ENCODE measurements at regions not wholly inside any gene's neighbourhood (a gene's known extent, or its start where the extent isn't known, plus 50 kb on each side); places are given as distances from the start of the nearest gene placed in this dataset.

GRCh38 chr12:127663716-127664115, 603.3 kb upstream of the TMEM132C start:
- no peak overlapping the region for H3K4me3 ChIP-seq (ENCODE audit: control extremely low read depth in 1 of 5, extremely low read depth in 1 of 5, insufficient read depth in 1 of 5, low read depth in 2 of 5, low read length in 4 of 5)
- no peak overlapping the region for H3K27ac ChIP-seq (ENCODE audit: low read length in 2 of 2)
- intact Hi-C loops (cut with micrococcal nuclease): no loop called here
- no peaks in the 10 kb centered on the region for H4K20me1 ChIP-seq (ENCODE audit: control insufficient read depth, insufficient read depth, low read length, poor library complexity, severe bottlenecking)
- TF ChIP-seq CTCF (IDR thresholded peaks at IDR 0.05) (no peak), EZH2 (IDR thresholded peaks at IDR 0.05; ENCODE audit: borderline replicate concordance, insufficient read depth, low read depth, low read length, poor library complexity, severe bottlenecking) (no peak)
- Mint-ChIP-seq H3K27ac (no peak overlapping the region), H3K4me3 (no peak overlapping the region), H3K4me1 (no peaks in the 10 kb centered on the region), H3K27me3 (no peaks in the 10 kb centered on the region), H3K9me3 (ENCODE audit: insufficient read depth) (no peaks in the 10 kb centered on the region)
- H3K9ac ChIP-seq (ENCODE audit: low read length): no peak overlapping the region
- H3K27me3 ChIP-seq (replicated peaks in 1 of 4; ENCODE audit: control extremely low read depth in 1 of 4, control insufficient read depth in 3 of 4, insufficient read depth in 4 of 4, low read length in 3 of 4): no peaks in the 10 kb centered on the region
- H3K4me1 ChIP-seq (ENCODE audit: control insufficient read depth in 2 of 2, insufficient read depth in 2 of 2, low read length in 2 of 2): no peaks in the 10 kb centered on the region
- H3K79me2 ChIP-seq (ENCODE audit: control insufficient read depth, insufficient read depth, low read length): no peaks in the 10 kb centered on the region
- H3K9me3 ChIP-seq (ENCODE audit: control extremely low read depth in 1 of 3, control insufficient read depth in 2 of 3, insufficient read depth in 1 of 3, low read length in 2 of 3): no peaks in the 10 kb centered on the region
- ChIA-PET CTCF (interaction anchor here (1.3 kb wide), 1 partner anchor 13 kb away, joined by 3 read pairs; no protein-coding TSS in a partner anchor), POLR2A (no interaction called here)
- H3K4me2 ChIP-seq (replicated peaks; ENCODE audit: low read depth, low read length, poor library complexity, severe bottlenecking): no peak overlapping the region
- WGBS (ENCODE audit: insufficient coverage): 88% methylated on average over 1 of the region's 3 CpGs
- H2AFZ ChIP-seq (ENCODE audit: insufficient read depth, low read depth, low read length, poor library complexity, severe bottlenecking): no peak overlapping the region
- no peaks in the 10 kb centered on the region for H3K36me3 ChIP-seq (replicated peaks in 1 of 2; ENCODE audit: control extremely low read depth in 1 of 2, control insufficient read depth in 1 of 2, extremely low read depth in 1 of 2, insufficient read depth in 2 of 2, low read length in 1 of 2)
- ATAC-seq (ENCODE audit: low read depth) (no peak), DNase-seq (no peak)

- WGBS (ENCODE audit: insufficient coverage): 83% methylated on average over 2 of the region's 4 CpGs
- intact Hi-C loops (cut with micrococcal nuclease): no loop called here
- ATAC-seq (ENCODE audit: low read depth) (no peak), DNase-seq (no peak)
- no peak overlapping the region for H3K4me3 Mint-ChIP-seq
- ChIA-PET POLR2A (no interaction called here), CTCF (no interaction called here)
- no peak overlapping the region for H3K27ac Mint-ChIP-seq
- no peaks in the 10 kb centered on the region for H3K27me3 Mint-ChIP-seq
- H3K4me1 Mint-ChIP-seq: no peaks in the 10 kb centered on the region
- no peaks in the 10 kb centered on the region for H3K27me3 ChIP-seq (replicated peaks in 1 of 4; ENCODE audit: control extremely low read depth in 1 of 4, control insufficient read depth in 3 of 4, insufficient read depth in 4 of 4, low read length in 3 of 4)
- no peaks in the 10 kb centered on the region for H4K20me1 ChIP-seq (ENCODE audit: control insufficient read depth, insufficient read depth, low read length, poor library complexity, severe bottlenecking)
- TF ChIP-seq EZH2 (IDR thresholded peaks at IDR 0.05; ENCODE audit: borderline replicate concordance, insufficient read depth, low read depth, low read length, poor library complexity, severe bottlenecking): no peak
- TF ChIP-seq CTCF (IDR thresholded peaks at IDR 0.05): no peak
- H3K9me3 ChIP-seq (ENCODE audit: control extremely low read depth in 1 of 3, control insufficient read depth in 2 of 3, insufficient read depth in 1 of 3, low read length in 2 of 3): no peaks in the 10 kb centered on the region
- H3K9ac ChIP-seq (ENCODE audit: low read length): no peak overlapping the region
- H3K27ac ChIP-seq (ENCODE audit: low read length in 2 of 2): no peak overlapping the region
- H2AFZ ChIP-seq (ENCODE audit: insufficient read depth, low read depth, low read length, poor library complexity, severe bottlenecking): no peak overlapping the region
- no peaks in the 10 kb centered on the region for H3K36me3 ChIP-seq (replicated peaks in 1 of 2; ENCODE audit: control extremely low read depth in 1 of 2, control insufficient read depth in 1 of 2, extremely low read depth in 1 of 2, insufficient read depth in 2 of 2, low read length in 1 of 2)
- H3K79me2 ChIP-seq (ENCODE audit: control insufficient read depth, insufficient read depth, low read length): no peaks in the 10 kb centered on the region
- no peaks in the 10 kb centered on the region for H3K4me1 ChIP-seq (ENCODE audit: control insufficient read depth in 2 of 2, insufficient read depth in 2 of 2, low read length in 2 of 2)
- no peak overlapping the region for H3K4me2 ChIP-seq (replicated peaks; ENCODE audit: low read depth, low read length, poor library complexity, severe bottlenecking)
- H3K4me3 ChIP-seq (ENCODE audit: control extremely low read depth in 1 of 5, extremely low read depth in 1 of 5, insufficient read depth in 1 of 5, low read depth in 2 of 5, low read length in 4 of 5): no peak overlapping the region
- no peaks in the 10 kb centered on the region for H3K9me3 Mint-ChIP-seq (ENCODE audit: insufficient read depth)
Observed at GRCh38 chr12:127664901-127665300, 602.1 kb upstream of the TMEM132C start.

Data from B cell (primary cell).